ENCODE measurements at regions not wholly inside any gene's neighbourhood (a gene's known extent, or its start where the extent isn't known, plus 50 kb on each side); places are given as distances from the start of the nearest gene placed in this dataset.

- no peak for DNase-seq
These were observed 154.9 kb upstream of the COL1A2 start for GRCh38 chr7:94239661-94240234.

- DNase-seq, result no peak
These were observed 153.8 kb upstream of the COL1A2 start for GRCh38 chr7:94240902-94241301.

GRCh38 chr7:94241402-94241925 lies 153.2 kb upstream of the COL1A2 start:
- DNase-seq, result no peak

DNA sequence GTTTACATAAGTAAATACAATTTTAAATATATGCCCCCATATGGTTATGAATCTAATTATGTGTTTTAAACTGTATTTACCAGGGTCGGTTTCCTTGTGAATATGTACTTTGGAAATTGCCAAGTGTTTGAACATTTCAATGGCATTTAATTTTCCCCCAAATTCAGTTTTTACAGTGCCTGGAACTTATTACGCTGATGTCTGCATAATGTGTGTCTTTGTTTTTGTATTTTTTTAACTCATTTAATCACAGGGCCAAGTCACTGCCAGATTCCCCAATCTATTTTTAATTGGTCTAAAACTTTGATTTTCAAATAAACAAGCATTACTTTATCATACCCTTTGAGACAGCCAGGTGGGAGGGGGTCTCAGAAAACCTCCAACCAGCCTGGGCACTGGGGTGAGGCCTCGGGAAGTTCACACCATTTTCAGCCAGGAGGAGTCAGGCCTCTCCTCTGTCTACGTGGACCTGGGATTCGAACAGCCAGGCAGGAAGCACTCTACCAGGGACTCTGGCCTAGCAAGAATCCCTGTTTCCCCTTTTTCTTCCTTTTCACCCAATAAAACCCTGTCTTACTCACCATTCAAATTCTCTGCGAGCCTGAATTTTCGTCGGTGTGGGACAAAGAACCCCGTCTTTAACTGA lies 151.5 kb upstream of the COL1A2 start:
- DNase-seq, result no peak

GRCh38 chr7:94244760-94245159 lies 149.9 kb upstream of the COL1A2 start:
- DNase-seq, result no peak

DNA sequence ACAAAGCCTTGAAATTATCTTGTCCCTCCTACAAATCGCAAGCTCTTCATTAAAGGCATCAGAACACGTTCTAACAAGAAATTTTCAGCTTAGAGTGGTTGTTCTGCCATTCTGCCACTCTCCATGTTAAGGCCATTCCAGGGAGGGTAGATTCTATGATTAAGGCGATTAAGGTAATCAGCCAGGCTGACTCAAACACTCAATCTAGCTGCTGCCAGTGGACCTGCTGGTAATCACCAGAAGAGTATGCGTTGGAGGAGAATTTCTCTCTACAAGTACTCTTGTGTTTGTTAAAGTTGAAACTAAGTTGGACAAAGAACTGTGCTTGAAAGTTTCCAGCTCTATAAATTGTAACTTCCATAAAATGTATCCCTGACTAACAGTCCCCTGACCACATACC lies 149.2 kb upstream of the COL1A2 start:
- DNase-seq, result no peak

DNA sequence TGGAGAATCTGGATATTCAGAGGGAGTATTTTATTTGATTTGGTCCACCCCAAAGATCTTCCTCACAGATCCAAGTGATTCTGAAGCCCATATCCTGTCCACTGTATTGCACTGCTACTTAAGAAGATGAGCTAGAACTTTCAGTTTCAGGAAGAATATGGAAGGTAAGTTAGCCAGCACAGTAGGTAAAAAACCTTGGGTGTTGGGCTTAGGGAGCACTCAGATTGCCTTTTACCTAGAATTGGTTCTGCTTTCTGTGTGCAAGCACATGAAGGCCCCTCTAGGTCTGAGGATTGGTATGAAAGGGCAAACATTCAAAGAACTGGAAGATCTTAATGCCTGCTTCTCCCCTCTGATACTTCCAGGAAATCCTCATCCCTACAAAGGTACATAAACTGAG lies 146.7 kb upstream of the COL1A2 start:
- no peak for DNase-seq

GRCh38 chr7:94249631-94250030 lies 145.1 kb upstream of the COL1A2 start:
- DNase-seq, result no peak

- no peak for DNase-seq
These were observed 144.6 kb upstream of the COL1A2 start for GRCh38 chr7:94250124-94250523.

DNA sequence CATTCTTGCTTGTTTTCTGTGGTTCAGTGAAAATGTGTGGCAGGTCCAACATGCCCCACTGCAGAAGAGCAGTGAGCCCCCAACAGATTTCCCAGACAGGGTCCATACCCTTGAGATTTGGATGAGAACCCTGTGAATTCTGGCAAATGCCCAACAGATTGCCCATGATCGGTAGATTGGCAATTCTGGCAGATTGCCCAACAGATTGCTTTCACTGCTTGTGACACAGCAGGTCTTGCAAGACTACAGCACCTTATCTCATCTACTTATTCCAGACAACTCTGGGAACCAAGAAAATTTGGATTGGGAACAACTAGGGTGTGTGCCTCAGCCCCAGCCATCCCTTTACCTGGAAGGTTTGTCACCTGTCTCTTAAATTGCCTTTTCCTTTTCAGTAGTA lies 143.7 kb upstream of the COL1A2 start:
- no peak for DNase-seq

DNA sequence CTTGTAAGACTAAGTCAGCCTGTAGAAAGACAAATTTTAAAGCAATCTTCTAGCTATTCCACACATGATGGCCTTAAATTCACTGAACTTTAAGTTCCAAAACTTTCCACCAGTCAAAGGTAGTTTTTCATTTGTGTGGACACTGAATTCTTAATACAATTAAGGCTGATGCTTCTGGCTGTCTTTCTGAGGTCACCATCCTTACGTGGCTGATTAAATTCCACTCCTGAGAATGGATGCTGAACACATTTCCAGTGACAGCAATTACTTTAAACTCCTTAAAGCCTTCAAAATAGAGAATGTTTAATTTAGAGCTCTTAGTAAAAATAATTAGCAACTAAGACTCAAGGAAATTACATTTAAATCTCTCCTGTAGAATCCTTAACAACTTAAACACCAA lies 142.6 kb upstream of the COL1A2 start:
- no peak for DNase-seq

DNA sequence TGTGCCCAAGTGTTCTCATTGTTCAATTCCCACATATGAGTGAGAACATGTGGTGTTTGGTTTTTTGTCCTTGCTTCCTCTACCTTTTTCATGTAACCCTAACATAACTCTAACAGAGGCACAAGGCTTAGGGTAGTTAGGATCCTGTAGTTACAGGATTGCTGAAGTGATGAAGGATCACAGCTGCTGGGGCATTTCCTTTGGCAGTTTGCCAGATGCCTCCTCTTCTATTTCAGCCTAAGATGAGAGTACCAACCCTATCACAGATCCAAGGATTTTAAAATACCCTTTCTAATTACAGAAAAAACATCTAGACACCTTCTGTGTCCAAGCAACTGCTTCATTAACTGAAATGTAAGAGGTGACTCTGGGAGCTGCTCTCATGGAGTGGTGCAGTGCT lies 141.7 kb upstream of the COL1A2 start:
- no peak for DNase-seq

DNA sequence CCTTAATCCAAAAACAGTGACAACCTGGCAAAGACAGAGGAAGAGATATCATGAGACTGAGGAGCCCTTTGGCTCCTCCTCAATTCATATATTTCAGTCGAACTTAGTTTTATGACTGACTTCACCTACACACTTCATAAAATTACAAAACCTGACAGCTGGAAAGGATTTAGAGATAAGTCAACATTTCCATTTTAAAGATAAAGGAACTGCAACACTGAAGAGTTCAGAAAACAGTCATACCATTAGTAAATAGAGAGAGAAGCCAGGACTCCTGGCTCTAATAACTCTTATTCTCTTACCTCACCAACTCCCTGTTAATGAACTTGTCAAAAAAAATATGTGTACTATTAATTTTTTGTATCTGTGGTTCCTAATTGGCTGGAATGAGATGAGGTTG lies 141.0 kb upstream of the COL1A2 start:
- no peak for DNase-seq

DNA sequence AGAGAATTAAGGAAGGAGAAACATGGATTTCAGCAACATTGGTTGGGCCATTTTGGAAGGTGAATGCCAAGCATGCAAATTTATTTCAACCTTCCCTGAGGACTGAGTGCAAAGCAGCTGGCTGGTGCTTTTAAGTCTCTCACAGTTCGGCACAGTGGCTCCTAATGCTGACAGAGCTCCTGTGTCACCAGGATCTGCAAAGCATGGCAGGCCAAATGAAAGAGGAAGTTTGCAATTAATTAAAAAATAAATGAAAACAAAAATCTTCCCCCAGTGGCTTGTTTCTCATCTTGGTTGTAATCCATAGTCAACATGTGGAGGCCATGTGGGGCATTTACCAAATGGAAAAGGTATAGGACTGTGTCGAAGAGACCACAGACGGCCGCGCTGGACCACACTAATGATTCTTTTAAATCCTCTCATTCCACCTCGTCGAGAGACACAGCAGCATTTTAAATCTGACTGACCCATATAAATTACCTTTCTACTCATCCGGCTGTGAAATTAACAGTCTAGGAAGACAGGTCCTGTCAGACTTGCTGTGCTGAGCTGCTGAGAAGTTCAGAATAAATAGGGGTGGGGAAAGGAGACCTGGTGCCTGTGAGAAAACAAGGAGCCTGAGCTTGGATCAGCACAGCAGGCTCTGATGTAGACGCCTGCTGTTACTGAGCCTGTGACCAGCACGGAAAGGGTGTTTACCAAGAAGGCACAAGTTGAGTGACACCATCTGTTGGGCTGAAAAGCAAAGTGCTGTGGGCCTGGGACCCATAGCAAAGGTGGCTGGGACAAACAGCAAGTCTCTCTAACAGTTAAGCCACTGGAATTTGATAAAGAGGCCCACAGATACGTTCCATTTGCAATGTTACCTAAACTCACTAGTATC lies 136.0 kb upstream of the COL1A2 start:
- DNase-seq, result no peak

- DNase-seq, result no peak
These were observed 133.6 kb upstream of the COL1A2 start for GRCh38 chr7:94261067-94261466.

DNA sequence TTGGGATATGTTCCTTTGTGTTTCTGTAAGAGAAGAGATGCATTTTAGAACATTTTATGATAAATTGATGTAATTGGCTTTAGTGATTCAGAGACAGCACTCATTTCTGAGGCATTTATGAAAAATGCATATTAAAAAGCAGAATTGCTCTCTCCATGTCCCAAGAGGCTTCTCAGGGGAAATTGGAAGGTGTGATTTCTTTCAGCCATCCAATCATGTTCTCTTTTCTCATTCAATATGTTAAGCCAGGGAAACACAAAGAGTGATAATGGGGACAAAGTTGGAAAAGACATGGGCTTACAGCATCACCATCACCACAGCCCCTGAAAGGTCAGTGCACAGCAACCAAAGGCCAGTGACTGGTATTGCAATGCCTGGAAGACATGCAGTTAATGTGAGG lies 129.9 kb upstream of the COL1A2 start:
- no peak for DNase-seq

DNA sequence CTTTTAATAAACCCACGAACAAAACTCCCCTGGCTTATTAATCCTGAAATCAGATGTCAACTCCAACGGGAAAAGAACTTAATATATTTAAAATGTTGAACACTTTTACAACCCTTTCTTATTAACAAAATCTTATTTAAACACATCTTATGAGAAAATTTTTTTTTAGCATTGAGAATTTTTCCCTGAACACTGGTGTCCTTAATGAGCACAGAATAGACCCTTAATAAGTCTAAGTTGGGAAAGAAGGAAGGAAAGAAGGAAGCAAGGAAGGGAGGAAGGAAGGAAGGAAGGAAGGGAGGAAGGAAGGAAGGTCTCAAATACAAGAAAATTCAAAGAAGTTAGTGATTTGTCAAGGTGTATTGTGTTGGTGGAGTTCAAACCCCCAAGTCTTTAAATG lies 129.2 kb upstream of the COL1A2 start:
- no peak for DNase-seq

- DNase-seq, result no peak
These were observed 128.5 kb upstream of the COL1A2 start for GRCh38 chr7:94266238-94266644.

DNA sequence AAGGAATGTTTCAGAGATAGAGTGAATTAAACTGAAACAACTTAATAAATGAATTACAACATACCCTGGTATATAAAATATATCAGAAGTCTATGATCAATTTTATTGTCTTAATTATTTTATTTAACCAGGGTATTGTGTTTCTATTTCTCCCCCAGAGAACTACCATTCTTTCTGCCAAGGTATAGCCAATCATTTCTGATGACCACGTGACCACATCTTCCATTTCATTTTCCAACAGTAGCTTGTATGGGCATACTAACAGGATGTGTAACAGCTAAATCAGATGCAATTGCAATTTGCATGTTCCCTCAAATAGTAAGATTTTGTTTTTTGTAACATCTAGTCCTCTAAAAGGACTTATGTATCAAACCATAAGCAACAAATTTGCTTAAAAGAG lies 123.9 kb upstream of the COL1A2 start:
- DNase-seq, result no peak

- DNase-seq, result no peak
These were observed 121.7 kb upstream of the COL1A2 start for GRCh38 chr7:94272821-94273583.

- DNase-seq, result no peak
These were observed 119.9 kb upstream of the COL1A2 start for GRCh38 chr7:94274828-94275227.

- DNase-seq, result no peak
These were observed 118.7 kb upstream of the COL1A2 start for GRCh38 chr7:94276027-94276426.

DNA sequence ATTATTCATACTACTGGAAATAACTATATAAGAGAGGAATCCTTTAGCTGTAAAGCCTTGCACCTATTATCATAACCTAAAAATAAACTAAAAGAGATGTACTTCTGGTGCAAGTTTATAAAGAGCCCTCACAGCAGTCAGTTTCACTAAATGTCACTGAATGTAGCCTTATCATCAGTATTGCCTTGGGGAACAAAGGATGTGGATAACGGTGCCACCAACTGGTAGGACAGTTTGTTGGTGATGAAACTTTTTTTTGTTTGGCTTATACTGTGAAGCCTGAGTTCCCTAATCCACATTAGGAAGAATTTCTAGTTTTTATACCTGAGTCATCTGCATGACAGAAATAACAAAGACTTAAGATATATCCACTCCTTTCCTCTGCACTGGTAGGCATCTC lies 117.9 kb upstream of the COL1A2 start:
- no peak for DNase-seq

Data from activated CD4-positive, alpha-beta T cell treated with anti-CD3 and anti-CD28 coated beads, Interleukin-2, amount 50 U/mL, for 1 hour (primary cell).